Fibroblast of skin of scalp (primary cell): ENCODE measurements at regions not wholly inside any gene's neighbourhood (a gene's known extent, or its start where the extent isn't known, plus 50 kb on each side); places are given as distances from the start of the nearest gene placed in this dataset.
"Not testable (repeated sequence)": the region's sequence is repeated elsewhere in the genome, so short reads cannot be mapped to it uniquely, and the experiment has no call there.

Source experiments
- DNase-seq: peaks from one replicate; pipeline ENCODE4 v3.0.0-alpha.2; 2013

- no peak for DNase-seq
These were observed 1330.8 kb upstream of the MIR17HG start for GRCh38 chr13:90016688-90017087.

- no peak for DNase-seq
These were observed 1326.9 kb upstream of the MIR17HG start for GRCh38 chr13:90020536-90021070.

- DNase-seq = no peak
These were observed 1320.1 kb upstream of the MIR17HG start for GRCh38 chr13:90027409-90027808.

- no peak for DNase-seq
These were observed 1315.2 kb upstream of the MIR17HG start for GRCh38 chr13:90032313-90032712.

- no peak for DNase-seq
These were observed 1314.5 kb upstream of the MIR17HG start for GRCh38 chr13:90032841-90033493.

- no peak for DNase-seq
These were observed 1308.0 kb upstream of the MIR17HG start for GRCh38 chr13:90039516-90039915.

GRCh38 chr13:90047600-90047999 is 1299.9 kb upstream of the MIR17HG start:
- no peak for DNase-seq

GRCh38 chr13:90049989-90050671 is 1297.4 kb upstream of the MIR17HG start:
- no peak for DNase-seq

- DNase-seq = no peak
These were observed 1292.4 kb upstream of the MIR17HG start for GRCh38 chr13:90055121-90055520.

- no peak for DNase-seq
These were observed 1291.7 kb upstream of the MIR17HG start for GRCh38 chr13:90055760-90056159.

- not testable (repeated sequence) for DNase-seq
These were observed 1283.3 kb upstream of the MIR17HG start for GRCh38 chr13:90064226-90064625.

- no peak for DNase-seq
These were observed 1278.8 kb upstream of the MIR17HG start for GRCh38 chr13:90068658-90069057.

GRCh38 chr13:90070362-90070761 is 1277.1 kb upstream of the MIR17HG start:
- no peak for DNase-seq

GRCh38 chr13:90070837-90071525 is 1276.5 kb upstream of the MIR17HG start:
- DNase-seq = no peak

- peak; percentile 69 for DNase-seq
These were observed 1262.7 kb upstream of the MIR17HG start for GRCh38 chr13:90084684-90085290.

GRCh38 chr13:90089051-90089450 is 1258.4 kb upstream of the MIR17HG start:
- no peak for DNase-seq

GRCh38 chr13:90091611-90092010 is 1255.9 kb upstream of the MIR17HG start:
- no peak for DNase-seq

GRCh38 chr13:90094357-90094756 is 1253.1 kb upstream of the MIR17HG start:
- no peak for DNase-seq

GRCh38 chr13:90098577-90098976 is 1248.9 kb upstream of the MIR17HG start:
- no peak for DNase-seq

- no peak for DNase-seq
These were observed 1247.6 kb upstream of the MIR17HG start for GRCh38 chr13:90099847-90100246.

GRCh38 chr13:90103099-90103784 is 1244.2 kb upstream of the MIR17HG start:
- DNase-seq = no peak

GRCh38 chr13:90104764-90105163 is 1242.7 kb upstream of the MIR17HG start:
- DNase-seq = no peak
